HPDE6-E6E7 (cell line): ENCODE measurements at regions not wholly inside any gene's neighbourhood (a gene's known extent, or its start where the extent isn't known, plus 50 kb on each side); places are given as distances from the start of the nearest gene placed in this dataset.
"Not testable (repeated sequence)": the region's sequence is repeated elsewhere in the genome, so short reads cannot be mapped to it uniquely, and the experiment has no call there.

ENCODE experiments used
- DNase-seq: peaks from one replicate; pipeline ENCODE4 v3.0.0; 2011; ENCODE audit warnings: missing footprints; ENCODE audit errors: extremely low spot score

DNA sequence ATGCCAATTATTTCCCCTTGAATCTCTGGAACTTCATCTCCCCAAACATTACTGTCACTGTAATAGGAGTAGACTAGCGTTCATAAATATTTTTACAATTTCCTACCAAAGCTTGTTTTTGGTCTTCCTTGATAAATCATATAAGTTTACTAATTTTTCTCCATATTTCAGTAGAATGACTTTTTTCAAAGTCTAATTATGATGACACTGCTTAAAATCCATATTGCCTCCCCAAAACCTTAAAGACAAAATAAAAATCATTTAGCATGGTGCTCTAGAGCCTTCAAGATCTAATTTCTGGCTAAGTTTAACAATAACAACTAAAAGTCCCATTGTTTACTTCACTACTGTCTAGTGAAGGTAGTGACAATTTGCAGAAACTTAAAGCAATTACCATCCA is 474.2 kb upstream of the CHRM3 start:
- no peak for DNase-seq

DNA sequence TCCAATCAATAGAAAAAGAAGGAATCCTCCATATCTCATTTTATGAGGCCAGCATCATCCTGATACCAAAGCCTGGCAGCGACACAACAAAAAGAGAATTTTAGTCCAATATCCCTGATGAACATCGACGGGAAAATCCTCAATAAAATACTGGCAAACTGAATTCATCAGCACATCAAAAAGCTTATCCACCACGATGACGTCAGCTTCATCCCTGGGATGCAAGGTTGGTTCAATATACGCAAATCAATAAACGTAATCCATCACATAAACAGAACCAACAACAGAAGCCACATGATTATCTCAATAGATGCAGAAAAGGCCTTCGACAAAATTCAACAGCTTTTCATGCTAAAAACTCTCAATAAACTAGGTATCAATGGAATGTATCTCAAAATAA is 483.6 kb upstream of the CHRM3 start:
- not testable (repeated sequence) for DNase-seq

DNA sequence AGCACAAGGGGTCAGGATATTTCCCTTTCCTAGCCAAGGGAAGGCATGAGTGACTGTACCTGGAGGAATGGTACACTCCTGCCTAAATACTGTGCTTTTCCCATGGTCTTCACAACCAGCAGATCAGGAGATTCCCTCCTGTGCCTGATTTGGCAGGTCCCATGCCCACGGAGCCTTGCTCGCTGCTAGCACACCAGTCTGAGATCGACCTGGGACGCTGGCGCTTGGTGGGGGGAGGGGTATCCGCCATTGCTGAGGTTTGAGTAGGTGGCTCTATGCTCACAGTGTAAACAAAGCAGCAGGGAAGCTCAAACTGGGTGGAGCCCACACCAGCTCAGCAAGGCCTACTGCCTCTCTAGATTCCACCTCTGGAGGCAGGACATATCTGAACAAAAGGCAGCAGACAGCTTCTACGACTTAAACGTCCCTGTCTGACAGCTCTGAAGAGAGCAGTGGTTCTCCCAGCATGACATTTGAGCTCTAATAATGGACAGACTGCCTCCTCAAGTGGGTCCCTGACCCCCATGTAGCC is 486.0 kb upstream of the CHRM3 start:
- no peak for DNase-seq

DNA sequence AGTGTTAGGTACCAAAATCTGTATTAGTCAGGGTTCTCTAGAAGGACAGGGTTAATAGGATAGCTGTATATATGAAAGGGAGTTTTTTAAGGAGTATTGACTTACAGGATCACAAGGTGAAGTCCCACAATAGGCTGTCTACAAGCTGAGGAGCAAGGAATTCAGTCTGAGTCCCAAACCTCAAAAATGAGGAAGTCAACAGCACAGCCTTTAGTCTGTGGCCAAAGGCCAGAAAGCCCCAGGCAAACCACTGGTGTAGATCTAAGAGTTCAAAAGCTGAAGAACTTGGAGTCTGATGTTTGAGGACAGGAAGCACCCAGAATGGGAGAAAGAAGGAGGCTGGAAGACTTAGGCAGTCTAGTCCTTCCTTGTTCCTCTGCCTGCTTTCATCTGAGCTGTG is 487.5 kb upstream of the CHRM3 start:
- no peak for DNase-seq

DNA sequence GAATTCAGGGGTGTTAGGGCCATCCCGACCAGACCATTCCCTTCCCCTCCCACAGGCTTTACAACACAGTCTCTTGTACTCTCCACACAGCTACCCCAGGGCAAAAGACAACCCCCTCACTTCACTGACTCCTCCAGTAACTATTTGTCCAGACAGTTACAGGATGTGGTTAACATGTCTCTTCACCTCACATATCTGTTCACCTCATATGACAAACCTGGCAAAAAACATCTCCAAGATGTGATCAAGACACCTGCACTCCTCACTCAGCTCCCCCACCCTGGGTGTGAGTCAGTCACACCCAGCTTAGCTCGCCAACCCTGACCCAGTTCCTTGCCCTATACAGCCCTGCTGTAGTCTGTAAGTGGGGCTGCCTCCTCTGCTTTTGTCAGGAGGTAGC is 490.5 kb upstream of the CHRM3 start:
- peak; percentile 56 for DNase-seq

DNA sequence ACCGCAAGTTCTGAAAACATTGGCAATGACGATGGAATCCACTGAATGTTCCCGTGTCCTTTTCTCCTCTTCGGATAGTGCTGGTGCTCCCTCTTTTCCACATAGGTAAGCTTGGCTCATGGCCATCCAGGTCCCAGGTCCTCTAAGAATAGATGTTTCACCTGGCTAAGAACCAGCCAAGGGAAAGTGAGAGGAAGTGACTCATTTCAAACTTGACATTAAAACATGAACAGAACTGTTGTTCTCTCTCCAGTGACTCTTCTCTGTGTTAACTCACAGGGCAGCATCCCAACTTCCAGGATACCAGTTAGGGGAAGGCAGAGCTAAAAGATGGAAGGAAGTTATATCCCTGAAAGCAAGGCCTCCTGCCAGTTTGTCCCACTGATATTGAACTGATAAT is 493.8 kb upstream of the CHRM3 start:
- DNase-seq: peak; percentile 81

DNA sequence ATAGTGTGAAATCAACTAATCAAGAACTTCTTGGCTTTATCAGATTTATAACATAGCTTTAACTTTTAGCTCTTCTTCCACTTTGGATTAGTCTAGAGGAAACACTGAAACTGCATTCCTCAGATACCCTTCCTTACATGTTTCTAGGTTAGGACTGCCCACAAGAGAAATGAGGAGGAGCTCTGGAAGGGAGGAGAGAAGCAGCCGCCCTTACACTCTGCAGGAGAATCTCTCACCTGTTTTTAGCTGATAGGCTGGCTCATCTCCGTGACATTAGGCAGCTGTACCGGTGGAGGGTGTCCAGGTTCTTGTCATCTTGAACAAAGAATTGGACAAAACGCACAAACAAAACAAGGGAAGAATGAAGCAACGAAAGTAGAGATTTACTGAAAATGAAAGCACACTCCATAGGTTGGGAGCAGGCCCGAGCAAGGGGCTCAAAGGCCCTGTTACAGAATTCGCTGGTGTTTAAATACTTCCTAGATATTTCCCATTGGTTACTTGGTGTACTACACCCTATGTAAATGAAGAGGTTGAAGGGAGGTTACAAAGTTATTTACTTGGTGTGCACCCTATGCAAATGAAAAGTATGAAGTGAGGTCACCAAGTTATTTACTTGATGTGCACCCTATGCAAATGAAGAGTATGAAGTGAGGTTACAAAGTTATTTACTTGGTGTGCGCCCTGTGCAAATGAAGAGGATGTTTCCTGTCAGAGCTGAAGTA is 524.9 kb upstream of the CHRM3 start:
- no peak for DNase-seq

GRCh38 chr1:238833919-238834318 is 552.4 kb upstream of the CHRM3 start:
- no peak for DNase-seq

DNA sequence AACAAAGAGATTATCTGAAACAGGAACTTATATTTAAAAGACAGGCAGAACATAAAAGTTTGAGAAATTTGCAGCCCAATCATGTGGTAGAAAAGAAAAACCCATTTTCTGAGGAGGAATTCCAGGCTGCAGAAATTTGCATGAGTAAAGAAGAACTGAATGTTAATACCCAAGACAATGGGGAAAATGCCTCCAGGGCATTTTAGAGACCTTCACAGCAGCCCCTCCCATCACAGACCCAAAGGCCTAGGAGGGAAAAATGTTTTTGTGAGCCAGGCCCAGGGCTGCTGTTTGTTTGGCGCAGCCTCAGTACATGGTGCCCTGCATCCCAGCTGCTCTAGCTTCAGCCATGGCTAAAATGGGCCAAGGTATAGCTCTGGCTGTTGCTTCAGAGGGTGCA is 554.3 kb upstream of the CHRM3 start:
- DNase-seq: no peak

- no peak for DNase-seq
Observed at GRCh38 chr1:238830036-238830611, 556.2 kb upstream of the CHRM3 start.

GRCh38 chr1:238826891-238827290 is 559.5 kb upstream of the CHRM3 start:
- no peak for DNase-seq

- DNase-seq: no peak
Observed at GRCh38 chr1:238823416-238823815, 563.0 kb upstream of the CHRM3 start.

GRCh38 chr1:238811211-238811879 is 575.0 kb upstream of the CHRM3 start:
- DNase-seq: no peak

- no peak for DNase-seq
Observed at GRCh38 chr1:238790882-238791281, 595.5 kb upstream of the CHRM3 start.

DNA sequence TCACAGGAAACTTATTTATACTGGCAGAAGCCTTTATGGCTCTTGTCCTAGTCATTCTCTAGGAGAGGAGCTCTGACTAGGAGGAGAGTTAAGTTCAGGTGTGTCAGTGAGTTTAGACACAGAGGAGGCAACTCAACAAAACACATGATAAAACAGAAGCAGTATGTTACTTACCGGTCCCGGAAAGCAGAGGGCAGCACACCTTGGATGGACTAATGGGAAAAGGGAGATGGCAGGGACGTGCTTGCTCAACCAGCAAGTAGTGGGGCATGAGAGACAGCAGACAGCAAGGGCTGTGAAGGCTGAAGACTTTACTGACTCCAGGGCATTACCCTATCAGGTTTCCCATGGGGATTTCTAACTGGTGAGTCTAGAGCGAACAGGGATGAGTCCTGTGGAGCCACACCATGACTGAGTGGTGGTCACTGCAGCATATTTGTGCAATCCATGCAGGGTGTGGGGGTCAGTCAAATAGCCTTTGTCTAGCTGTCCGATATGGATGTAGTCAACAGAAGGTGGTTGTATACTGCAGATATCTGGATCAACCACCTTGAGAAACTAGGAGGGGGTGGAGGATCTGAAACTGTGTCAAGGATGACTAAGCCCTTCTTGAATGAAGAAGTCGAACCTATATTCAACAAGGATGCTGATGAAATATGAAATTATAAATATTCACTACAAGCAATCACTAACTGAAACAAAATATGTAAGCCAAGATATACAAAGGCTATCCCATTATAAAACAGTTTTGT is 596.3 kb upstream of the CHRM3 start:
- no peak for DNase-seq

DNA sequence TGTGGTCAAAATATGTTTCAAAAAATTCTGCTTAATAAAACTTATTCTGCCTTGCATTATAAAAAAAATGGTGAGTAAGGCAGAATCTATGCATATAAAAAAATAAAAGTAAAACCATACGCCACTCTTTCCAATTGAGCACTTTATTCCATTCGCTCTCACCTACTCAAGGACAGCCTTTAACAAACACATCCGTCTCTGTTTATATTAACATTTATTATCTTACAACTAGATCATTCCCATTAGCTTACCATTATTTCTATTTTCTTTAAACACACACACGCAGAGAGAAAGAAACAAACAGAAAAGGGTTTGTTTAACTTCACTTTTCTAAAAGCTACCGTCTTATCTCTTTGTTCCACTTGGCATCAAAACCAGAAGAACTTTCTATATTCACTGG is 598.9 kb upstream of the CHRM3 start:
- no peak for DNase-seq

DNA sequence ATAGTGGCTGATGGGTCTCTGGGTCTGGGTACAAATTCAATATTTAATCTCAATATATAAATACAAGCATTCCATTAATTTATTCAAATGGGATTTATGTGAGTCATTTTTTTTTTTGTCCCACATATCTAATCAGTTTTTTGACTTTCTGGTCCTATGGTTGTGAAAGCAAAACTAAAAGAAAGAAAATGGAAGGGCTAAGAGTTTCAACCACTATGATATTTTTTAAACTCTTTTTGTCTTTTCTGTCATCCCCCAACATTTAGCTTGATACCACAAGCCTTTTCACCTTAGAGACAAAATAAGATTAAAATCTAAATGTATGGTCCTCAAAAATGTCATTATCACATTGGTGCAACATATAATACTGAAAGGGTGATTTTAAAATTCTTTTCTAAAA is 602.7 kb upstream of the CHRM3 start:
- DNase-seq: no peak

- DNase-seq: no peak
Observed at GRCh38 chr1:238779716-238780115, 606.7 kb upstream of the CHRM3 start.

GRCh38 chr1:238778113-238778512 is 608.3 kb upstream of the CHRM3 start:
- DNase-seq: no peak

DNA sequence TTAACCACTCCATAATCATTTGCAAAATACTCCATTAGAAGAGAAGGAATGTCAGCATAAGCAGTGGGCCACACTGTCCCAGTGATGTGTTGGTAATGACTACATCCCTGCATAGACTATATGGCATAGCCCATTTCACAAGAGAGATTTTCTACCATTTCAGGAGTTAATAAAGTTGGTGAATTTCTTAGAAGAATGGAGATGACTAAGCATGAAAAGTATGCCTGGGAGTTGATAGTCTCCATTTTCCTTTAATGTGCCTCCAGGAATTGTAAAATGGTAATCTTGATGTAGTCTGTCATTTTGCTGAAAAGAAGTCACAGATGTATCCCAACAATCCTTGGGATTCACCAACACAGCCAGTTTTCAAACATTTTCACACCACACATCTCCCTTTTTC is 608.8 kb upstream of the CHRM3 start:
- no peak for DNase-seq

- DNase-seq: no peak
Observed at GRCh38 chr1:238776126-238776525, 610.2 kb upstream of the CHRM3 start.

- no peak for DNase-seq
Observed at GRCh38 chr1:238772322-238772721, 614.0 kb upstream of the CHRM3 start.
